DMS79 treated with DMSO at 0.1 percent for 48 hours (cell line): ENCODE measurements at regions not wholly inside any gene's neighbourhood (a gene's known extent, or its start where the extent isn't known, plus 50 kb on each side); places are given as distances from the start of the nearest gene placed in this dataset.
A peak's percentile ranks its signal among the peaks of the same experiment; 100 is the strongest.

ENCODE experiments used
- DNase-seq: peaks from one replicate; lab custom pipeline; 2025; lab: John Stamatoyannopoulos, UW

DNA sequence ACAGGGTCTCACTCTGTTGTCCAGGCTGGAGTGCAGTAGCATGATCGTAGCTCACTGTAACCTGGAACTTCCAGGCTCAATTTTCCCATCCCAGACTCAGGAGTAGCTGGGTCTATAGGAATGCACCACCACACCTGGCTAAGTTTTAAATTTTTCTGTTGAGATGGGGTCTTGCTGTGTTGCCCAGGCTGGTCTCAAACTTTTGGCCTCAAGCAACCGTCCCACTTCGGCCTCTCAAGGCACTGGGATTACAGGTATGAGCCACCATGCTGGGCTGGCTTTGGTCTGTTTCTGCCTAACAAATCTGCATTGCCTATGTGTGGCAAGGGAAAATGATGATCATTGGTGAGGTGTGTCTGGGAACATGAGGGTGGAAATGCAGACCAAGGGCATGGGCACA lies 59.3 kb upstream of the CLMP start:
- DNase-seq: no peak

DNA sequence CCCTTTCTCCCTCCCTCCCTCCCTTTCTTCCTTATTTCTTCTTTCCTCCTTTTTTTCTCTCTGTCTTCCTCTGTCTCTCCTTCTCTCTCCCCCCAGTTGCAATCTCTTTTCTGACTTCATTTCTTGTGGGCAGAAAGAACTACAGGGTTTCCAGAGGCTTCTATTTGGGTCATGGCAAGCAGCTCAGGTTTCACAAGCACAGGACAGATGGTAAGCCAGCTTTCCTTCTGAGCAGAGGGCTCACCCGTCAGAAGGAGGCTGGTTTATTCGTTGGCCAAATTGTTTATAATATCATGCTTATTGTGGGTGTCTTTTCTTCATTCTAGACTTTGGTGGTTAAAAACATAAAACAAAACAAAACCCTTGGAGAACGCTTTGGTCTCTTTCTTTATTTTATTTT lies 58.9 kb upstream of the CLMP start:
- DNase-seq: no peak

DNA sequence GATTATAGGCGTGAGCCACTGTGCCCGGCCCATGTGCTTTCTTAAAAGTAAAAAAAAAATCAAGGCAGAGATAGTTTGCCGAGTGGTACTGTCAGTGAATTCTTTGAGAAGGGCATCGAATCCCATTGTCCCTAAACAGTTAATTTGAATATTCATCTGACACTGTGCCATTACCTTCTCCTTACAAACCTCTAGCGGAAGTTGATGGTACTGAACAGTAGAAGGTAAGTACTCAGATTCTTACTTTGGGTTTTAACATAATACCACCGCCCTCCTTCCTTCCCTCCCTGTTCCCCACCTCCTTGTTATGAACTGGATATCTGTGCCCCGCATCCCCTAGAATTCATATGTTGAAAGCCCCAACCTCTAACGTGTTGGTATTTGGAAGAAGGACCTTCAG lies 58.2 kb upstream of the CLMP start:
- DNase-seq: no peak

DNA sequence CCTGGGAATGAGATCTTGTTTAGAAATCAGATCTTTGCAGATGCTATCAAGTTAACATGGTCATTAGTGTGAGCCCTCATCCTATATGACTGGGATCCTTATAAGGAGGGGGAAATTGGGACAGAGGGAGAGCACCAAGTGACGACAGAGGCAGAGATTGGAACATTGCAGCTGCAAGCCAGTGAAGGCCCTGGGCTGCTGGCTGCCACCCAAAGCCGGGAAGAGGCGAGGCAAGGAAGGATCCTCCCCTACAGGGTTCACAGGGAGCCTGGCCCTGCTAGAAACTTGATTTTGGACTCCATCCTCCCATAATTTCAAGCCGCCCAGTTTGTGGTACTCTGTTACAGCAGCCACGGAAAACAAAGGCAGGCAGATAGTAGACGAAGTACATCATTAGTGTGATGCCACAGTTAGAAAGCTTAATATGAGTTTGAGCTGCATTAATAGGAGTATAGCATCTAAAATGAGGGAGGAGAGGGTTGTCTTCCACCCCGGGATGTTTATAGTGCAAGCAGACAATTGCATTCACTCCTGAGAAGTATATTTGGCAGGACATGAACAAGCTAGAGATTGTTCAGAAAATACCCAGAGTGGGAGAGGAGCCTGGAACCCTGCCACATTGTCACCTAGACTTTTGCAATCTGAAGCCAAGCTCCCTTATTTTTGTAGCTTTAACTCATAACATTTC lies 56.8 kb upstream of the CLMP start:
- no peak for DNase-seq

DNA sequence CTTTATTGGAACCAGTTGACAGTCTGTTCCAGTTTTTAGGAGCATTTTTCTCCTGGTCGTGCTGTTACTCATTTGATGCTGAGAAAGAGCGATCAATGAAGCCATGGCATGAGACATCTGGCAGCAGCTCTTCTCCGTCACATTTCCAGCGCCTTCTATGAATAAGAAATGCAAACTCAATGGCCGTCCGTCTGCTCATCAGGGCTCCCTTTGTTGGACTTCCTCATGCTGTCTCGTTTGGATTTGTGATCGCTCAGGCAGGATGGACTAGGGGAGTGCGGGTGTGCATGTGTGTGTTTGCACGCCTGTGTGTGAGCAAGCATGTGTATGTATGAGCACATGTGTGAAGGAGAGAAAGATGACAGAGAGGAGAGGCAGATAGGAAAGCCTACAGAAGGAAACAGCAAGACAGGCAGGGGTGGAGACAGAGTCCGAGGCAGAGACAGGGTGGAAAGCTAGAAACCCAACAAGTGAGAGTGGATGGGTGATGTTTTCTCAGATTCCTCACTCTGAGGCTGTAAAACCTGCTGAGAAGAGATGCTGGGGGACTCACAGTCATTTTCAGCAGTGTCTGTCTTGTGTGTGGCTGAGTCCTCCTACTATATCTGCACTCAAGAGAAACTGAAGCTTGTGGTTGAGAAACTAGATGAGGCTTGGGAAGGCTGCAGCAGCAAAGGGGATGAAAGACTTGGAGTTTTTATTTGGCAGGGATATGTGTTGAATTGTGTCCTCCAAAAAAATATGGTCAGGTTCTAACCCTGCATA lies 56.0 kb upstream of the CLMP start:
- no peak for DNase-seq

DNA sequence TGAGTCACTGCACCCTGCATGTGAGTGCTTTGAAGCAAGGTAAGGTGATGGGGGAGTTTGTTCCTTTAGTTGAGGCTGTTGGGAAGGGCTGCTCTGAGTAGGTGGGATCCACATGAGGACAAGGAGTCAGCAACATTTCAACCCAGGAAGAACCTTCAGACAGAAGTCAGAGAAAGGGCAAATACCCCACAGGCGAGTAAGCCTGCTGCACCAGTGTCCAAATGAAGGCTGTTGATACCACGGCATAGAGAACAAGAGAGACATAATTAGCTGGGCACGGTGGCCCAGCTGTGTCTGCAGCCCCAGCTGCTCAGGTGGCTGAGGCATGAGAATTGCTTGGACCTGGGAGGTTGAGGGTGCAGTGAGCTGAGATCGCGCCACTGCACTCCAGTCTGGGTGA lies 54.3 kb upstream of the CLMP start:
- DNase-seq: no peak

DNA sequence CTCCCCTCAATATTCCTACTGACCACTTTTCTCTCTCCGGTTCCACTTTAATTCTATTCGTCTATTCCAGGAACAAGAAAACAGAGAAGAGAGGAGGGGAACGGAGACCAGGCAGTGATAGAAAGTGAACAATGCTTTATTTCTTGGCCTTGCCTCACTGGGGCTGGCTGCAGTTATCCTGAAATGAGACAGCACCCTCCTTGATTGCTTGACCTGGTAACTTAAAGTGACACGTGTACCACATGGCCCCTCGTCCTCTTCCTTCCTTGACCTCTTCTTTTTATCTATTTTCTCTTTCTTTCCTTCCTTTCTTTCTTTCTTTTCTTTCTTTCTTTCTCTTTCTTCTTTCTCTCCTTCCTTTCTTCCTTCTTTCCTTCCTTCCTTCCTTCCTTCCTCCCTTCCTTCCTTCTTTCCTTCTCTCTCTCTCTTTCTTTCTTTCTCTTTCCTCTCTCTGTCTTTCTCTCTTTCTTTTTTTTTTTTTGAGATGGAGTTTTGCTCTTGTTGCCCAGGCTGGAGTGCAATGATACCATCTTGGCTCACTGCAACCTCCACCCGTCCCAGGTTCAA lies 52.8 kb upstream of the CLMP start:
- DNase-seq: no peak

DNA sequence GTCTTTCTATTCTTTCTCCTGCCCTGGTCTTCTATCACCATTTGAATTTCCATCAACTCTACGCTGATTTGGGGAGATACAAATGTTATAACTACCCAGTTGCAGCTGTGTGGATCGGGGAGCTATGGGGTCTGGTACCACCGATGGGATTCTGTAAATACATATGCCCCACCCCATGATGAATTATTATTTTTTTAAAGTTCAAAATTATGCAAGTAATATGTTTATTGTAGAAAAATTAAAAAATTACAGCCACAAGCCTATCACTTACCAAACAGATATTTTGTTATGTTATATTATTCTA lies 52.4 kb upstream of the CLMP start:
- no peak for DNase-seq

DNA sequence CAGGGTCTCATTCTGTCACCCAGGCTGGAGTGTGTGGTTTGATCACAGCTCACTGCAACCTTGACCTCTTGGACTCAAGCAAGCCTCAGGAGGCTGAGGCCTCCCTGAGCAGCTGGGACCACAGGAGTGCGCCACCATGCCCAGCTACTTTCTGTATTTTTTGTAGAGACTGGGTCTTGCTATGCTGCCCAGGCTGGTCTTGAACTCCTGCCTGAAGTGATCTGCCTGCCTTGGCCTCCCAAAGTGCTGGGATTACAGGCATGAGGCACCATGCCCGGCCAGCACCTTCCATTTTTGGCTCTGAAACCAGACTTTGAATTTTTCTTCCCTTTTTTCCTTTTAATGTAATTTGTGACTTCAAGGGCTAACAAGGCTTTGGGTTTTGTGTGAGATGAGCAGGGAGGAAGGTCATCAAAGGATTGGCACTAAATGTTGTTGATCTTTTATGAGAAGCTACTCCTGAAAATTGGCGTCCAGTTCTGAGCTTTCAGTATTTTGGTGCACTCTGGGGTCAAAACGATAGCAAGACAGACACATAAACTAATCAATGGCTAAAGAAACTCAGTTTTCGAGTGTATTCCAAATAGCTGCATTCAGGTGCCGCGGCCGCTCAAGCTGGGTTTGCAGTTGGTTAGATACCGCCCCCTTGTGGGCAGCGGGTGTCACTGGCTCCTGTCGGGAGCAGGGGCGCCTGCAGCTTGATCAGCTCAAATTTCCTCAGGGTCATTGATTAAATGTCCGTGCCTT lies 51.9 kb upstream of the CLMP start:
- peak; percentile 86 for DNase-seq

DNA sequence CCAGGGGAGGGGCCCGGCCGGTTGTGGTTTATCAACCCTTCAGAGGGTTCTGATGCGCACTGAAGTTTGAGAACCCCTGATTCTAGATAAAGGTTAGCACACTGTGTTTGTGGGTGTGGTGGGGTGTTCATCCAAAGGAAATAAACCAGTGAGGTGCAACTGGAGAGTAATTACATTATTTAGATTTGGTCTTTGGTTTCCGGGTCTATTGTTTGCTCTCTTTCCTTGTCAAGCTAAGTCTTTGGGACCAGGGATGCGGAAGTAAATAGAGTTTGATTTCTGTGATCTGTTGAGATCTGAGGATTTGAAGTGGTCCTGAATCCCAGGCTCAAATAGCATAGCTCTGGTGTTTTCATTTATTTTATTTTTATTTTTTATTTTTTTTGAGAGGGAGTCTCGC lies 50.5 kb upstream of the CLMP start:
- DNase-seq: no peak
